Lower lobe of right lung (tissue), 2 donors: ENCODE measurements at regions not wholly inside any gene's neighbourhood (a gene's known extent, or its start where the extent isn't known, plus 50 kb on each side); places are given as distances from the start of the nearest gene placed in this dataset.
A peak's percentile ranks its signal among the peaks of the same experiment; 100 is the strongest.

Experiments used
- ATAC-seq, 2 donors: fragments of 200-7000 bp; cut with Tn5 transposase; one replicate each; pipeline ENCODE4 v1.9.1; 2020 to 2022; ENCODE audit warnings: mild to moderate bottlenecking in 2 of 2, moderate library complexity in 2 of 2
- DNase-seq: peaks from one replicate; pipeline ENCODE4 v3.0.0-alpha.2; 2020
- H3K27ac ChIP-seq: fragments of 200-600 bp; one replicate; pipeline ENCODE4 v1.8.0; 2022
- H3K27me3 ChIP-seq: fragments of 200-600 bp; one replicate; pipeline ENCODE4 v1.8.0; 2022; ENCODE audit warnings: low read depth
- H3K36me3 ChIP-seq: fragments of 200-600 bp; one replicate; pipeline ENCODE4 v1.8.0; 2022; ENCODE audit warnings: mild to moderate bottlenecking
- H3K4me1 ChIP-seq: fragments of 200-600 bp; one replicate; pipeline ENCODE4 v1.8.0; 2022
- H3K4me3 ChIP-seq: fragments of 200-600 bp; one replicate; pipeline ENCODE4 v1.8.0; 2022; ENCODE audit warnings: mild to moderate bottlenecking
- H3K9me3 ChIP-seq: fragments of 200-600 bp; one replicate; pipeline ENCODE4 v1.8.0; 2022
- CTCF ChIP-seq: fragments of 200-600 bp; IDR thresholded peaks from one replicate; pipeline ENCODE4 v1.8.0; 2022; ENCODE audit warnings: antibody characterized with exemption, mild to moderate bottlenecking
- intact Hi-C: fragments of 100-400 bp; cut with DNase I; formaldehyde crosslinking; loops from one replicate; pipeline ENCODE4 v1.11.0; 2022
- donor health status: DM: no; HTN: yes; CAD: no; lungs with severe emphysema.

GRCh38 chr11:95299078-95299679, 68.2 kb upstream of the SESN3 start:
- no peak for TF ChIP-seq CTCF
- ATAC-seq: no peak
- Histone ChIP-seq H3K4me1 (peaks cover 12% of the 10 kb centered on the region), H3K9me3 (no peaks in the 10 kb centered on the region), H3K36me3 (no peaks in the 10 kb centered on the region), H3K27ac (no peak overlapping the region), H3K4me3 (no peak overlapping the region), H3K27me3 (no peaks in the 10 kb centered on the region)
- intact Hi-C loops: no loop called here
- no peak for DNase-seq

GRCh38 chr11:95297680-95298452, 66.9 kb upstream of the SESN3 start:
- Histone ChIP-seq H3K27ac (no peak overlapping the region), H3K36me3 (no peaks in the 10 kb centered on the region), H3K4me3 (no peak overlapping the region), H3K9me3 (no peaks in the 10 kb centered on the region), H3K4me1 (peaks cover 12% of the 10 kb centered on the region), H3K27me3 (no peaks in the 10 kb centered on the region)
- intact Hi-C loops: no loop called here
- no peak for TF ChIP-seq CTCF
- DNase-seq (no peak), ATAC-seq (no peak)

GRCh38 chr11:95296621-95297025, 65.6 kb upstream of the SESN3 start:
- no peak overlapping the region for H3K4me3 ChIP-seq
- DNase-seq: no peak
- no peaks in the 10 kb centered on the region for H3K9me3 ChIP-seq
- H3K27ac ChIP-seq: no peak overlapping the region
- no peaks in the 10 kb centered on the region for H3K36me3 ChIP-seq
- peak; percentile 55 to 77 for ATAC-seq
- TF ChIP-seq CTCF: no peak
- intact Hi-C loops: no loop called here
- H3K27me3 ChIP-seq: no peaks in the 10 kb centered on the region
- H3K4me1 ChIP-seq: peaks cover 12% of the 10 kb centered on the region

GRCh38 chr11:95296165-95296564, 65.2 kb upstream of the SESN3 start:
- intact Hi-C loops: no loop called here
- Histone ChIP-seq H3K9me3 (no peaks in the 10 kb centered on the region), H3K4me3 (no peak overlapping the region), H3K36me3 (no peaks in the 10 kb centered on the region), H3K27ac (no peak overlapping the region), H3K4me1 (peaks cover 12% of the 10 kb centered on the region), H3K27me3 (no peaks in the 10 kb centered on the region)
- TF ChIP-seq CTCF: no peak
- DNase-seq (peak; percentile 60), ATAC-seq (peak; percentile 82 to 91)

- Histone ChIP-seq H3K27ac (no peak overlapping the region), H3K36me3 (no peaks in the 10 kb centered on the region), H3K27me3 (no peaks in the 10 kb centered on the region), H3K4me3 (no peak overlapping the region), H3K4me1 (peaks cover 12% of the 10 kb centered on the region), H3K9me3 (no peaks in the 10 kb centered on the region)
- ATAC-seq (peak in 1 of 2 donors; percentile 4), DNase-seq (no peak)
- TF ChIP-seq CTCF: no peak
- intact Hi-C loops: no loop called here
These were observed 64.6 kb upstream of the SESN3 start for GRCh38 chr11:95295382-95296149.
